Fibroblast of the aortic adventitia (primary cell): ENCODE measurements at regions not wholly inside any gene's neighbourhood (a gene's known extent, or its start where the extent isn't known, plus 50 kb on each side); places are given as distances from the start of the nearest gene placed in this dataset.

Experiments
- DNase-seq: peaks from one replicate; pipeline ENCODE4 v3.0.0-alpha.2; 2010; ENCODE audit warnings: low read depth
- H3K4me3 ChIP-seq: 2 replicates; pipeline ENCODE4 v1.5.1; 2011; ENCODE audit warnings: low read depth, mild to moderate bottlenecking, control low read depth, low read length, moderate library complexity
- CTCF ChIP-seq: IDR thresholded peaks from 2 replicates; pipeline ENCODE4 v1.5.1; 2011; ENCODE audit warnings: mild to moderate bottlenecking, low read length, control low read depth, inconsistent platforms; ENCODE audit not compliant: insufficient read depth

DNA sequence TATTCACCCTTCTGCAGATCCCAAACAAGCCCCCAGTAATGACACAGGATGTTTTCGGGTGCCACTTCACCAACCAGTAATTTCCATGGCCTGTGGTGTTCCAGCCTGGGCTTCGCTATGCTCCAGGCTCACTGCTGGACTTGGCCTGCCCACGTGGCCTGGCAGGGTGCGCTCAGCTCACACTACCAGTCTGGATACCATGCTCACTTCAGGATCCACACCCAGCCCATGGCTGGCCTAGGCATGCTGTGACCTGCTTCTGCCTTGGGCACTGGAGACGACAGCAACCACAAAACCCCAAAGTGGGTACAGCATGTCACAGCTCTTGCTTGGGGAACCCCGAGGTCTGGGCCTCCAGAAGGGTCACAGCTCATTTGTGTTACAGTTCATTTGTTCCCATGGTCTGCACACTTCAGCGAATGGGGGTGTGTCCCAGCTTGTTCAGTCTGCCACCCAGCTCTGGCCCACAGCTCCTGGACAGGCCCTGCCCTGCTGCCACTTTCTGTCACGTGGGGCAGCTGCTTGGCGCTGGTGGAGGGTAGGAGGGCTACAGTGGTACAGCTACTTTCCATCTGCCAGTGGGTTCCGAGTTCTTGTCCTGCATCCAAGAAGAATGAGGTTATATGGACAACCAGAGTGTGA, 650.8 kb downstream of the MCTP2 start:
- no peak for TF ChIP-seq CTCF
- no peak for DNase-seq
- no peak overlapping the region for H3K4me3 ChIP-seq

DNA sequence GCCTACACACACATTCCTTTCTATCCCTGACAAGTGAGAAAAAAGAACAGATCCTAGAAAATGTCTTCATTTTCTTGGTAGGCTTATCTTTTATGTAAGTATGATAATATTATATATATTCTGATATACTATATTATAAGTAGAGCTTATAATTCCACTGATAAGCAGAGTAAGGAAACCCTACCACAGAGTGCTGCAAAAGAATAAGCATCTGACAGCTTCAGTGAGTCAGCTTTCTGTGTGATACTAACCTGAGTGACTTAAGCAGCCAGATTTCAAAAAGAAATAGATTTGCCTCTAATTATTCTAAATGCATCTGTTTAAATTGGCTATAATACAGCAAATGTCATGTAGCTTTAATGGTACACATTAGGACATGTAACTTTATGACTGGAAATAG, 656.0 kb downstream of the MCTP2 start:
- H3K4me3 ChIP-seq = no peak overlapping the region
- DNase-seq = no peak
- no peak for TF ChIP-seq CTCF

- DNase-seq = no peak
- TF ChIP-seq CTCF = no peak
- no peak overlapping the region for H3K4me3 ChIP-seq
Observed at GRCh38 chr15:94889153-94889552, 657.8 kb downstream of the MCTP2 start.

DNA sequence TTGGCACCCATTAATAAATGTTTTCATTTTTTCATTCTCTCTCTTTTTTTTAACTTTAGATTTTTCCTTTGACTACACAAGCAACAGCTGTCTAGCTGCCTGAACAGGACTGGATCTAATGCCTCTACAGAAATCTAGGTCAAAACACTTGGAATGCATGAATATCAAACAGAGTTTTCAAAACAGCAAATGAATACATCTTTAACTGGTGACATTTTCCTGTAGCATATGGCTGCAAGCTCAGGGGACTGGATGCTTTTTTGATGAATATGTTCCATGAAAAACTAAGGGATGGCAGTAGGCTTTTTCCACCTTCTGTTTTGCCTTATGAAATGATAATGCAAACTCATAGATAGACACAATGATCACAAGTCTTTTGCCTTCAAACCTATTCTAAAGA, 661.7 kb downstream of the MCTP2 start:
- DNase-seq = no peak
- H3K4me3 ChIP-seq = no peak overlapping the region
- TF ChIP-seq CTCF = no peak

GRCh38 chr15:94894056-94894455, 662.7 kb downstream of the MCTP2 start:
- no peak for DNase-seq
- TF ChIP-seq CTCF = no peak
- no peak overlapping the region for H3K4me3 ChIP-seq

- no peak overlapping the region for H3K4me3 ChIP-seq
- TF ChIP-seq CTCF = no peak
- no peak for DNase-seq
Observed at GRCh38 chr15:94909510-94909909, 678.1 kb downstream of the MCTP2 start.

- DNase-seq = no peak
- TF ChIP-seq CTCF = no peak
- no peak overlapping the region for H3K4me3 ChIP-seq
Observed at GRCh38 chr15:94910166-94910565, 678.8 kb downstream of the MCTP2 start.
